ENCODE measurements at regions not wholly inside any gene's neighbourhood (a gene's known extent, or its start where the extent isn't known, plus 50 kb on each side); places are given as distances from the start of the nearest gene placed in this dataset.

DNA sequence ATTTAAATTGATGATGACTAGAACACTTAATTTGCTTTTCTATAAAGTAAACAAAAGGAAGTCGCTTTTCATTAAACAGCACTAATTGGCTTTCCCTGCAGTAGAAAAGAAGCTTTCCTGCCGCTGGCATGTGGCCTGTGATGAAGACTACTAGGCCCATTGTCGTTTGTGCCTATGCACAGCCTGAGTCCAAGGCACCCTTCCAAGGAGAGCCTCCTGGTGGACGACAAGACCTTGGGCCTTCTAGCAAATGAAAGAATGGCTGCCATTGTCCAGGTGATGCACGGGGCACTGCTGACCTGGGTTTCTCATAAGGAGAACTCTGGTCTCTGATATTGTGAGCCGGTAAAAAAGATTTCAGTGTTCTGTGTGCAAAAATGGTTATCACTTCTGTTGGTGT, 233.0 kb downstream of the COL4A1 start:
- no peaks in the 10 kb centered on the region for H3K9me3 ChIP-seq
- no peak overlapping the region for H3K27ac ChIP-seq
- H3K4me1 ChIP-seq: 0 out of 3 replicates have a peak, but pooled peaks cover 5% of the 10 kb centered on the region
- TF ChIP-seq ESRRA (IDR thresholded peaks at IDR 0.05; ENCODE audit: borderline replicate concordance, low read length) (no peak), ATOH8 (CRISPR knock-in tag; IDR thresholded peaks at IDR 0.05; ENCODE audit: low read depth) (no peak), BCL3 (IDR thresholded peaks at IDR 0.05) (no peak), PHF8 (IDR thresholded peaks at IDR 0.05; ENCODE audit: borderline replicate concordance, low read depth) (no peak), ZC3H11A (IDR thresholded peaks at IDR 0.05) (no peak), KDM5A (IDR thresholded peaks at IDR 0.05) (no peak), EP300 (IDR thresholded peaks at IDR 0.05) (no peak), E2F6 (IDR thresholded peaks at IDR 0.05; ENCODE audit: borderline replicate concordance, low read depth) (no peak), BHLHE40 (IDR thresholded peaks at IDR 0.05; ENCODE audit: low read depth, low read length) (no peak), HOXA7 (CRISPR knock-in tag; IDR thresholded peaks at IDR 0.05) (no peak), ZNF302 (CRISPR knock-in tag; IDR thresholded peaks at IDR 0.05) (no peak), EHF (CRISPR knock-in tag; IDR thresholded peaks at IDR 0.05) (no peak), FOXS1 (CRISPR knock-in tag; IDR thresholded peaks at IDR 0.05) (no peak), HOXB13 (CRISPR knock-in tag; IDR thresholded peaks at IDR 0.05; ENCODE audit: low read depth) (no peak), SREBF2 (IDR thresholded peaks at IDR 0.05) (no peak), CHD4 (IDR thresholded peaks at IDR 0.05; ENCODE audit: borderline replicate concordance) (no peak), HMGXB4 (CRISPR knock-in tag; IDR thresholded peaks at IDR 0.05; ENCODE audit: borderline replicate concordance) (no peak), JUN (IDR thresholded peaks at IDR 0.05) (no peak), HEYL (CRISPR knock-in tag; IDR thresholded peaks at IDR 0.05) (no peak)
- ATAC-seq (no peak), FAIRE-seq (no peak), DNase-seq (ENCODE audit: low read depth in 1 of 2, low spot score in 1 of 2) (peak in 1 of 2 experiments; percentile 11)
- no peak overlapping the region for H3K4me2 ChIP-seq
- whole genome bisulfite sequencing (ENCODE audit: missing lambda C conversion rate): 69% methylated on average over 6 of the region's 6 CpGs
- CTCF ChIA-PET: interaction anchor here (1.7 kb wide), 1 partner anchor 19 kb away, joined by 4 read pairs; no protein-coding TSS in a partner anchor
- POLR2A ChIA-PET: no interaction called here
- H3K4me3 ChIP-seq: no peak overlapping the region

DNA sequence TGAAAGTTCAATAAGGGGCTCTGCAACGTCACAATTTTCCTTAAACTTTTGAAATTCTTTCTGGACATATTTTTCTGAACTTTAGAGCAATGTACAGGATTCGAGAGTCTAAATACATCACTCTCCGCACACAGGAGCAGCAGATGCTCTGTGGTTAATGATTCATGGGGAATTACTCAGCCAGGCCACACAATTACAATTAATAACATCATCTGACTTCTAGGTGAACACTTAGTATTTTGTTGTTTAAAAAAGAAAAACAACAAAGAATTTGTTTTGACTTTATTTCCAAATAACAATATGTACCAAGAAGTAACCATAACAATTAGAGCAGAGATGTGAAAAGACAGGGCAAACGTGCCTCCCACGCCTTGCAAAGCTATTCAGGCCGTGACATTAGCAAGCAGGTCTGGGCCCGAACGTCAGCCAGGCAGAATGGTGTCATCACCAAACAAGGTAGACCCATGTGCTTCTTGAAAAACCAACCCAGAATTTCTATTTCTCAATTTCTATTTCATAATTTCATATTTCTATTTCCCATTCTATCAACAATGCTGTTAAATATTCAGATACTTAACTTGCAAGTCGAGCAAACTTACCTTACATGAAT, 236.3 kb downstream of the COL4A1 start:
- H3K4me2 ChIP-seq: 0 out of 3 replicates have a peak overlapping the region, but pooled peaks have one; percentile 17
- no peak for FAIRE-seq

More for the DNA sequence above, 236.3 kb downstream of the COL4A1 start:
- 60% methylated on average over 9 of the region's 9 CpGs for WGBS (ENCODE audit: missing lambda C conversion rate)
- ATAC-seq (no peak), DNase-seq (ENCODE audit: low read depth in 1 of 2, low spot score in 1 of 2) (no peak)
- no peak overlapping the region for H3K4me3 ChIP-seq
- no peaks in the 10 kb centered on the region for H3K9me3 ChIP-seq
- H3K4me1 ChIP-seq: 0 out of 3 replicates have a peak, but pooled peaks cover 5% of the 10 kb centered on the region
- H3K27ac ChIP-seq: no peak overlapping the region
- ChIA-PET CTCF (interaction anchor here (1.2 to 2.0 kb wide), 2 partner anchors 13 to 71 kb away, joined by 4 to 8 read pairs; no protein-coding TSS in a partner anchor), POLR2A (no interaction called here)
- TF ChIP-seq PHF8 (IDR thresholded peaks at IDR 0.05; ENCODE audit: borderline replicate concordance, low read depth) (no peak), HOXB13 (CRISPR knock-in tag; IDR thresholded peaks at IDR 0.05; ENCODE audit: low read depth) (no peak), FOXS1 (CRISPR knock-in tag; IDR thresholded peaks at IDR 0.05) (no peak), ZNF302 (CRISPR knock-in tag; IDR thresholded peaks at IDR 0.05) (no peak), MYC (IDR thresholded peaks at IDR 0.05; ENCODE audit: borderline replicate concordance, low read length) (no peak), SMC3 (IDR thresholded peaks at IDR 0.05) (no peak), RAD21 (conservative IDR thresholded peaks at IDR 0.05 in 1 of 2, IDR thresholded peaks at IDR 0.05 in 1 of 2) (no peak), HDAC2 (IDR thresholded peaks at IDR 0.05) (no peak), CBX8 (IDR thresholded peaks at IDR 0.05) (no peak)

Measured in A549 (cell line).